VCaP (cell line): ENCODE measurements at regions not wholly inside any gene's neighbourhood (a gene's known extent, or its start where the extent isn't known, plus 50 kb on each side); places are given as distances from the start of the nearest gene placed in this dataset.
A peak's percentile ranks its signal among the peaks of the same experiment; 100 is the strongest.

ENCODE experiments used
- H3K27ac ChIP-seq: fragments of 450-650 bp; 2 replicates; pipeline ENCODE4 v1.5.1; 2017
- CTCF ChIP-seq: fragments of 450-650 bp; conservative IDR thresholded peaks from 2 replicates; pipeline ENCODE4 v1.5.1; 2017; ENCODE audit warnings: mild to moderate bottlenecking, moderate library complexity

GRCh38 chr5:71937921-71938698 lies 169.2 kb upstream of the MAP1B start:
- H3K27ac ChIP-seq: peak overlapping the region; percentile 23; the same call in 1 of the 2 replicates
- TF ChIP-seq CTCF: no peak

- TF ChIP-seq CTCF: no peak
- H3K27ac ChIP-seq: peak overlapping the region; percentile 23
These were observed 168.4 kb upstream of the MAP1B start for GRCh38 chr5:71938895-71939294.

GRCh38 chr5:71939452-71940230 lies 167.6 kb upstream of the MAP1B start:
- no peak for TF ChIP-seq CTCF
- H3K27ac ChIP-seq: peak overlapping the region; percentile 23

- H3K27ac ChIP-seq: no peak overlapping the region
- TF ChIP-seq CTCF: no peak
These were observed 163.4 kb upstream of the MAP1B start for GRCh38 chr5:71943874-71944273.

- H3K27ac ChIP-seq: no peak overlapping the region
- no peak for TF ChIP-seq CTCF
These were observed 161.8 kb upstream of the MAP1B start for GRCh38 chr5:71945436-71945835.

- H3K27ac ChIP-seq: no peak overlapping the region
- TF ChIP-seq CTCF: no peak
These were observed 160.8 kb upstream of the MAP1B start for GRCh38 chr5:71946343-71947030.

- no peak for TF ChIP-seq CTCF
- no peak overlapping the region for H3K27ac ChIP-seq
These were observed 159.1 kb upstream of the MAP1B start for GRCh38 chr5:71948206-71948605.
